OCI-LY1 (cell line): ENCODE measurements at regions not wholly inside any gene's neighbourhood (a gene's known extent, or its start where the extent isn't known, plus 50 kb on each side); places are given as distances from the start of the nearest gene placed in this dataset.

Source experiments
- H2AFZ ChIP-seq: fragments of 200-600 bp; sonication (generic), shearing (Covaris generic); 2 replicates; pipeline ENCODE4 v1.6.0; 2014; ENCODE audit warnings: antibody characterized with exemption, mild to moderate bottlenecking, low read length
- H3F3A ChIP-seq: fragments of 200-600 bp; sonication (generic), shearing (Covaris generic); 2 replicates; pipeline ENCODE4 v1.6.0; 2014; ENCODE audit warnings: mild to moderate bottlenecking, antibody characterized with exemption, low read length, moderate library complexity; ENCODE audit not compliant: insufficient read depth
- H3K27ac ChIP-seq: fragments of 200-600 bp; sonication (generic); 2 replicates; pipeline ENCODE4 v1.5.1; 2014; ENCODE audit warnings: low read length, mixed run types, mild to moderate bottlenecking, low read depth; ENCODE audit not compliant: poor library complexity, severe bottlenecking
- H3K27me3 ChIP-seq: fragments of 200-600 bp; sonication (generic); 2 replicates; pipeline ENCODE4 v1.6.0; 2014; ENCODE audit warnings: antibody characterized with exemption, mild to moderate bottlenecking, low read length, moderate library complexity; ENCODE audit not compliant: insufficient read depth
- H3K36me3 ChIP-seq: fragments of 200-600 bp; sonication (generic); 2 replicates; pipeline ENCODE4 v1.6.1; 2014; ENCODE audit warnings: mild to moderate bottlenecking, antibody characterized with exemption, low read length, moderate library complexity, mixed read lengths; ENCODE audit not compliant: insufficient read depth
- H3K4me1 ChIP-seq: fragments of 200-600 bp; sonication (generic); 2 replicates; pipeline ENCODE4 v1.5.1; 2014; ENCODE audit warnings: mild to moderate bottlenecking, low read length, moderate library complexity; ENCODE audit not compliant: insufficient read depth, severe bottlenecking
- H3K4me2 ChIP-seq: fragments of 200-600 bp; sonication (generic), shearing (Covaris generic); 2 replicates; pipeline ENCODE4 v1.6.1; 2014; ENCODE audit warnings: low read length
- H3K4me3 ChIP-seq: fragments of 200-600 bp; sonication (generic); 2 replicates; pipeline ENCODE4 v1.5.1; 2014; ENCODE audit warnings: low read length, low read depth, mild to moderate bottlenecking, mixed read lengths; ENCODE audit not compliant: poor library complexity, severe bottlenecking
- H3K79me2 ChIP-seq: fragments of 200-600 bp; shearing (Covaris generic); 2 replicates; pipeline ENCODE4 v1.6.1; 2016; ENCODE audit warnings: mixed run types, low read length, mixed read lengths; ENCODE audit not compliant: insufficient read depth
- H3K9ac ChIP-seq: fragments of 200-600 bp; sonication (generic), shearing (Covaris generic); 2 replicates; pipeline ENCODE4 v1.6.1; 2014; ENCODE audit warnings: mild to moderate bottlenecking, low read length, mixed read lengths
- H3K9me2 ChIP-seq: fragments of 200-600 bp; sonication (generic), shearing (Covaris generic); 2 replicates; pipeline ENCODE4 v1.6.1; 2014; ENCODE audit warnings: low read depth, mild to moderate bottlenecking, low read length, mixed read lengths
- H3K9me3 ChIP-seq: fragments of 200-600 bp; shearing (Covaris generic); 2 replicates; pipeline ENCODE4 v1.6.1; 2014; ENCODE audit warnings: low read length, mixed read lengths
- H4K20me1 ChIP-seq: fragments of 200-600 bp; sonication (generic), shearing (Covaris generic); 2 replicates; pipeline ENCODE4 v1.6.0; 2016; ENCODE audit warnings: mild to moderate bottlenecking, low read length; ENCODE audit not compliant: insufficient read depth
- EZH2 ChIP-seq: fragments of 200-600 bp; sonication (generic), shearing (Covaris generic); IDR thresholded peaks from 2 replicates; pipeline ENCODE4 v1.8.0; 2017; ENCODE audit warnings: borderline replicate concordance, mixed run types, mild to moderate bottlenecking, antibody characterized with exemption, low read length, moderate library complexity, mixed read lengths
- TF ChIP-seq, protein P1 (sequence below): fragments of 200-600 bp; sonication (generic), shearing (Covaris generic); IDR thresholded peaks from 2 replicates; pipeline ENCODE4 v1.5.1; 2017; ENCODE audit warnings: mild to moderate bottlenecking, antibody characterized with exemption, low read length, moderate library complexity, mixed read lengths

DNA sequence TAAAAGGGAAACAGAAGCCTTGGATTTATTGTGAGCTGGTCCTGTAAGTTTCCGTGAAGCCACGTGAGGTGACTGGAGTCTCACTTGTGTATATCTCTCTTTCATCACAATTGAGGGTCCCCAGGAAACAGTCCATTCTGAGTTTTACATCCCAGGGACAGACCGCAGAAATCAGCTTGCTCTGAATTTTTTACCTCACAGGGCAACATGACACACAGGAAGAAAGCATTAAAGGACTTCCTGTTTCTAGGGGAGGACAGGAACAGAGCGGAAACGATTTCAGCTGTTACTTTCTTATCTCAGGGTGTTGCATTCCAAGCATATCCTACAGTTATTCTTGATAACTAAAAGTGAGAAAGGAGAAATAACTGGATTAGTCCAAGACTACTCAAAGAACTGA is 553.5 kb downstream of the TRAM1L1 start:
- no peak overlapping the region for H3K4me2 ChIP-seq
- H2AFZ ChIP-seq: no peak overlapping the region
- H3K4me1 ChIP-seq: no peaks in the 10 kb centered on the region
- H3K9me3 ChIP-seq: no peaks in the 10 kb centered on the region
- no peak overlapping the region for H3K4me3 ChIP-seq
- no peaks in the 10 kb centered on the region for H3K27me3 ChIP-seq
- no peaks in the 10 kb centered on the region for H4K20me1 ChIP-seq
- no peaks in the 10 kb centered on the region for H3K36me3 ChIP-seq
- H3F3A ChIP-seq: no peaks in the 10 kb centered on the region
- TF ChIP-seq, protein P1, sequence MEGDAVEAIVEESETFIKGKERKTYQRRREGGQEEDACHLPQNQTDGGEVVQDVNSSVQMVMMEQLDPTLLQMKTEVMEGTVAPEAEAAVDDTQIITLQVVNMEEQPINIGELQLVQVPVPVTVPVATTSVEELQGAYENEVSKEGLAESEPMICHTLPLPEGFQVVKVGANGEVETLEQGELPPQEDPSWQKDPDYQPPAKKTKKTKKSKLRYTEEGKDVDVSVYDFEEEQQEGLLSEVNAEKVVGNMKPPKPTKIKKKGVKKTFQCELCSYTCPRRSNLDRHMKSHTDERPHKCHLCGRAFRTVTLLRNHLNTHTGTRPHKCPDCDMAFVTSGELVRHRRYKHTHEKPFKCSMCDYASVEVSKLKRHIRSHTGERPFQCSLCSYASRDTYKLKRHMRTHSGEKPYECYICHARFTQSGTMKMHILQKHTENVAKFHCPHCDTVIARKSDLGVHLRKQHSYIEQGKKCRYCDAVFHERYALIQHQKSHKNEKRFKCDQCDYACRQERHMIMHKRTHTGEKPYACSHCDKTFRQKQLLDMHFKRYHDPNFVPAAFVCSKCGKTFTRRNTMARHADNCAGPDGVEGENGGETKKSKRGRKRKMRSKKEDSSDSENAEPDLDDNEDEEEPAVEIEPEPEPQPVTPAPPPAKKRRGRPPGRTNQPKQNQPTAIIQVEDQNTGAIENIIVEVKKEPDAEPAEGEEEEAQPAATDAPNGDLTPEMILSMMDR: no peak
- TF ChIP-seq EZH2: no peak
- H3K9ac ChIP-seq: no peak overlapping the region
- H3K9me2 ChIP-seq: no peaks in the 10 kb centered on the region
- H3K79me2 ChIP-seq: no peaks in the 10 kb centered on the region
- no peak overlapping the region for H3K27ac ChIP-seq

DNA sequence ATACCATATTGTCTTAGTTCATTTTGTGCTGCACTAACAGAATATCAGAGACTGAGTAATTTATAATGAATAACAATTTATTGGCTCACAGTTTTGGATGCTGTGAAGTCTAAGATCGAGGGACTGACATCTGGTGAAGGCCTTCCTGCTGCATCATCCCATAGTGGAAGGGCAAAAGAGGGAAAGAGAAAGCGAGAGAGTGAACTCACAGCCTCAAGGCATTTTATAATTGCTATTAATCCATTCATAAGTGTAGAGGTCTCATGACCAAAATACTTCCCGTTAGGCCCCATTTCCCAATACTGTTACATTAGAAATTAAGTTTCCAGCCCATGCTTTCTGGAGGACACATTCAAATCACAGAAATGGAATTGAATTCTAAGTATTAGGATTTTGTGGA is 554.4 kb downstream of the TRAM1L1 start:
- H4K20me1 ChIP-seq: no peaks in the 10 kb centered on the region
- H3K4me3 ChIP-seq: no peak overlapping the region
- H3K4me2 ChIP-seq: no peak overlapping the region
- no peaks in the 10 kb centered on the region for H3K27me3 ChIP-seq
- no peaks in the 10 kb centered on the region for H3K36me3 ChIP-seq
- no peaks in the 10 kb centered on the region for H3K79me2 ChIP-seq
- no peaks in the 10 kb centered on the region for H3K9me3 ChIP-seq
- no peak for TF ChIP-seq EZH2
- TF ChIP-seq, protein P1: no peak
- H3K9ac ChIP-seq: no peak overlapping the region
- no peak overlapping the region for H2AFZ ChIP-seq
- H3K9me2 ChIP-seq: no peaks in the 10 kb centered on the region
- no peaks in the 10 kb centered on the region for H3K4me1 ChIP-seq
- no peaks in the 10 kb centered on the region for H3F3A ChIP-seq
- no peak overlapping the region for H3K27ac ChIP-seq

DNA sequence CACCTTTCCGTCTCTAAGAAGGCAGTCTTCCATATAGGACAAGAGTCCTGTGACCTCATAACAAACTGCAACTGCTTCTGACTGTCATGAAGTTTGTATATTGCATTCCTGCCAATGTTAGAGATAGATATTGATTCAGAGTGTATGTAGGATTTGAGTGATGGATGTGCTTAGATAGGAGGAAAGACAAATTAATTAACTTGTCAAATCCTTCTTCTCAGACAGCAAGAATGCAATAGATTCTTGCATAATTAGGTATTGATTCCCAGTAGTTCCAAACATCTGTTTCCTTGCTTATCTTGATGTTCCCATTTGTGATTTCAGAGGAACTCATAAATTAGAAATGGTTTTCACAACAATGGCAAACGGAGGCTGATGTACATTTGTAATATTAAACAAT is 555.3 kb downstream of the TRAM1L1 start:
- Histone ChIP-seq H3K79me2 (no peaks in the 10 kb centered on the region), H3K9ac (no peak overlapping the region), H3K4me2 (no peak overlapping the region), H3F3A (no peaks in the 10 kb centered on the region), H3K27ac (no peak overlapping the region), H2AFZ (no peak overlapping the region), H3K4me1 (no peaks in the 10 kb centered on the region), H3K36me3 (no peaks in the 10 kb centered on the region), H3K9me3 (no peaks in the 10 kb centered on the region), H3K4me3 (no peak overlapping the region), H4K20me1 (no peaks in the 10 kb centered on the region), H3K27me3 (no peaks in the 10 kb centered on the region), H3K9me2 (no peaks in the 10 kb centered on the region)
- TF ChIP-seq, protein P1: no peak
- no peak for TF ChIP-seq EZH2
